Liver (tissue), 8 donors: ENCODE measurements at regions not wholly inside any gene's neighbourhood (a gene's known extent, or its start where the extent isn't known, plus 50 kb on each side); places are given as distances from the start of the nearest gene placed in this dataset.

ENCODE experiments used
- DNase-seq: peaks from one replicate; pipeline ENCODE4 v3.0.0-alpha.2; 2017; ENCODE audit warnings: low spot score
- H3K27ac ChIP-seq, 2 donors: one replicate each; pipeline ENCODE4 v1.7.0; 2013; ENCODE audit warnings: inconsistent platforms in 2 of 2, low read length in 2 of 2, control low read depth in 1 of 2, low read depth in 1 of 2, mild to moderate bottlenecking in 1 of 2
- H3K27me3 ChIP-seq, 4 donors: one replicate each; pipeline versions ENCODE4 v1.6.1 to v1.7.0; 2013; ENCODE audit warnings: low read length in 3 of 4, inconsistent platforms in 1 of 4, mild to moderate bottlenecking in 1 of 4, moderate library complexity in 1 of 4; ENCODE audit not compliant: control insufficient read depth in 4 of 4, insufficient read depth in 4 of 4
- H3K36me3 ChIP-seq, 4 donors: one replicate each; pipeline versions ENCODE4 v1.6.1 to v1.7.0; 2013; ENCODE audit warnings: low read length in 3 of 4, mild to moderate bottlenecking in 3 of 4, low read depth in 1 of 4, moderate library complexity in 1 of 4; ENCODE audit not compliant: control insufficient read depth in 4 of 4, insufficient read depth in 3 of 4
- H3K4me1 ChIP-seq, 4 donors: one replicate each; pipeline versions ENCODE4 v1.6.1 to v1.7.0; 2013; ENCODE audit warnings: low read length in 3 of 4, mild to moderate bottlenecking in 3 of 4, moderate library complexity in 1 of 4; ENCODE audit not compliant: control insufficient read depth in 4 of 4, insufficient read depth in 4 of 4
- H3K4me3 ChIP-seq, 3 donors: one replicate each; pipeline versions ENCODE4 v1.6.1 to v1.7.0; 2013; ENCODE audit warnings: low read length in 3 of 3, control low read depth in 1 of 3, low read depth in 1 of 3, mild to moderate bottlenecking in 1 of 3
- H3K9ac ChIP-seq, 2 donors: one replicate each; pipeline ENCODE4 v1.7.0; 2013; ENCODE audit warnings: low read length in 2 of 2, mild to moderate bottlenecking in 2 of 2, moderate library complexity in 2 of 2, control low read depth in 1 of 2, low read depth in 1 of 2
- H3K9me3 ChIP-seq, 4 donors: one replicate each; pipeline versions ENCODE4 v1.6.1 to v1.7.0; 2013; ENCODE audit warnings: low read length in 3 of 4; ENCODE audit not compliant: control insufficient read depth in 4 of 4
- FOXA1 ChIP-seq: IDR thresholded peaks from 2 replicates; pipeline ENCODE4 v1.6.1; 2016; ENCODE audit warnings: antibody characterized with exemption
- FOXA2 ChIP-seq: IDR thresholded peaks from 2 replicates; pipeline ENCODE4 v1.6.1; 2016; ENCODE audit warnings: antibody characterized with exemption
- GABPA ChIP-seq, 2 donors: IDR thresholded peaks in 1 of 2; conservative IDR thresholded peaks in 1 of 2; 2 replicates each; pipeline ENCODE4 v1.6.1; 2016; ENCODE audit warnings: antibody characterized with exemption in 2 of 2, mild to moderate bottlenecking in 1 of 2, moderate library complexity in 1 of 2
- HNF4G ChIP-seq: IDR thresholded peaks from 2 replicates; pipeline ENCODE4 v1.6.1; 2016; ENCODE audit warnings: antibody characterized with exemption
- NR2F2 ChIP-seq: IDR thresholded peaks from 2 replicates; pipeline ENCODE4 v1.6.1; 2016; ENCODE audit warnings: antibody characterized with exemption
- REST ChIP-seq: IDR thresholded peaks from 2 replicates; pipeline ENCODE4 v1.6.1; 2016; ENCODE audit warnings: antibody characterized with exemption, mild to moderate bottlenecking
- RXRA ChIP-seq, 2 donors: IDR thresholded peaks; 2 replicates each; pipeline ENCODE4 v1.6.1; 2017 to 2018; ENCODE audit warnings: antibody characterized with exemption in 2 of 2, mild to moderate bottlenecking in 1 of 2
- YY1 ChIP-seq: IDR thresholded peaks from 2 replicates; pipeline ENCODE4 v1.6.1; 2016; ENCODE audit warnings: antibody characterized with exemption, mild to moderate bottlenecking
- ZBTB33 ChIP-seq: IDR thresholded peaks from 2 replicates; pipeline ENCODE4 v1.6.1; 2016; ENCODE audit warnings: antibody characterized with exemption
- WGBS: extraction: QIAGEN DNeasy Blood & Tissue Kit; methylation state at CpG from one replicate; pipeline ENCODE4 v1.1.7; 2013; 5-methylcytosine and 5-hydroxymethylcytosine counted together
- TF ChIP-seq, protein P1 (sequence below): fragments of 150-350 bp; IDR thresholded peaks from 2 replicates; pipeline ENCODE4 v1.5.1; 2017; ENCODE audit warnings: improper control_type of control experiment, low read depth, low read length; ENCODE audit not compliant: missing input control
- donor health status: healthy.
- donor health status: healthy.
- donor health status: healthy.
- donor health status: healthy.
- donor health status: healthy.

DNA sequence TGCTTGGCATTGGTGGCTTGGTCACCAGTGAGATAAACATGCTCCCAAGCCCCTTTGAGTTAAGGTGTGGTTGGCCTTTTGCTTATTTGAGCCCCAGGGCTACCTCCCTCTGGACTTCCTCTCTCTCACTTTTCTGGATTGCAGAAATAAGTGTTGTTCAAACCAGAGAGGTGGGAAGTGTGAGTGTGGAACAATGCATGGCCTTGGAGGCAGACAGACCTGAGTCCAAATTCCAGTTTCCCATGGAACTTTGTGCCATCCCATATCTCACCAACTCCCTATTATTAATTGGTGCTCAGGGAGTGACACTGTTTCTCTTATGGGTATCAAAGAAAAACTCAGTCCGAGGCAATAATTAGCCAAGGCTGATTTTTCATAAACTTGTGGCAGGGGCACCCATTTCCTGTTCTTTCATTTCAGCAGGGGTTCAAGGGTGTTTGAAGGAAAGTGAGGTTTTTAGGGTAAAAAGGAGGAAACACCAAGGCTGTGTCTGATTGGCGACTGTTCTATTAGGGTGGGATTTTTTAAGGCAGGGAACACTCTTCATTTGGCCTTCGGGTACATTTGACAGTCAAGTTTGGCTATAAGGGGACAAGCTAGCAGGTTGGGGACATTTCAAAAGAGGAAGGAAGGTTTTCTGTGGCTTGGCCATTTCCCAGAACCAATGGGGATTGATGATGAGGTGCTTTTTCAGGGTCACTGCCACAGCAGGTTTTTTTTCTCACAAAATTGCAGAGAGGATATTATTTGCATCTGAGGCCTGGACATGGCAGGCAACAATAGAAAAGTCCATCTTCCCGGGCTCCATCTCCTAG, 148.8 kb upstream of the NPY start:
- H3K36me3 ChIP-seq: no peaks in the 10 kb centered on the region
- H3K4me1 ChIP-seq: no peaks in the 10 kb centered on the region
- no peak overlapping the region for H3K4me3 ChIP-seq
- no peak for DNase-seq
- no peaks in the 10 kb centered on the region for H3K27me3 ChIP-seq
- no peak overlapping the region for H3K9ac ChIP-seq
- 78% methylated on average over 4 of the region's 4 CpGs for WGBS
- H3K27ac ChIP-seq: no peak overlapping the region
- TF ChIP-seq NR2F2: no peak
- no peak for TF ChIP-seq RXRA (IDR thresholded peaks at IDR 0.05)
- no peak for TF ChIP-seq ZBTB33
- TF ChIP-seq, protein P1, sequence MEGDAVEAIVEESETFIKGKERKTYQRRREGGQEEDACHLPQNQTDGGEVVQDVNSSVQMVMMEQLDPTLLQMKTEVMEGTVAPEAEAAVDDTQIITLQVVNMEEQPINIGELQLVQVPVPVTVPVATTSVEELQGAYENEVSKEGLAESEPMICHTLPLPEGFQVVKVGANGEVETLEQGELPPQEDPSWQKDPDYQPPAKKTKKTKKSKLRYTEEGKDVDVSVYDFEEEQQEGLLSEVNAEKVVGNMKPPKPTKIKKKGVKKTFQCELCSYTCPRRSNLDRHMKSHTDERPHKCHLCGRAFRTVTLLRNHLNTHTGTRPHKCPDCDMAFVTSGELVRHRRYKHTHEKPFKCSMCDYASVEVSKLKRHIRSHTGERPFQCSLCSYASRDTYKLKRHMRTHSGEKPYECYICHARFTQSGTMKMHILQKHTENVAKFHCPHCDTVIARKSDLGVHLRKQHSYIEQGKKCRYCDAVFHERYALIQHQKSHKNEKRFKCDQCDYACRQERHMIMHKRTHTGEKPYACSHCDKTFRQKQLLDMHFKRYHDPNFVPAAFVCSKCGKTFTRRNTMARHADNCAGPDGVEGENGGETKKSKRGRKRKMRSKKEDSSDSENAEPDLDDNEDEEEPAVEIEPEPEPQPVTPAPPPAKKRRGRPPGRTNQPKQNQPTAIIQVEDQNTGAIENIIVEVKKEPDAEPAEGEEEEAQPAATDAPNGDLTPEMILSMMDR: no peak
- no peak for TF ChIP-seq FOXA1
- TF ChIP-seq HNF4G: no peak
- TF ChIP-seq GABPA (IDR thresholded peaks at IDR 0.05 in 1 of 2, conservative IDR thresholded peaks at IDR 0.05 in 1 of 2): no peak
- H3K9me3 ChIP-seq: no peaks in the 10 kb centered on the region

GRCh38 chr7:24137338-24137737, 146.7 kb upstream of the NPY start:
- Histone ChIP-seq H3K9me3 (no peaks in the 10 kb centered on the region), H3K4me1 (no peaks in the 10 kb centered on the region), H3K36me3 (no peaks in the 10 kb centered on the region), H3K27ac (no peak overlapping the region), H3K9ac (no peak overlapping the region), H3K4me3 (no peak overlapping the region), H3K27me3 (peaks cover 0 to 4% (median 0%) of the 10 kb centered on the region in 4 donors)
- 74% methylated on average over 3 of the region's 3 CpGs for WGBS
- no peak for DNase-seq
- TF ChIP-seq REST: no peak
- TF ChIP-seq GABPA (IDR thresholded peaks at IDR 0.05 in 1 of 2, conservative IDR thresholded peaks at IDR 0.05 in 1 of 2): no peak
- no peak for TF ChIP-seq YY1
- TF ChIP-seq RXRA (IDR thresholded peaks at IDR 0.05): no peak
- TF ChIP-seq FOXA1: no peak
- no peak for TF ChIP-seq FOXA2
